BE2C (cell line): ENCODE measurements at regions not wholly inside any gene's neighbourhood (a gene's known extent, or its start where the extent isn't known, plus 50 kb on each side); places are given as distances from the start of the nearest gene placed in this dataset.

Experiments used
- DNase-seq: peaks from one replicate; pipeline ENCODE4 v3.0.0-alpha.2; 2020
- H3K27me3 ChIP-seq: fragments of 250-450 bp; sonication (Bioruptor Pico); 2 replicates; pipeline ENCODE4 v1.5.1; 2020; ENCODE audit warnings: mild to moderate bottlenecking
- H3K36me3 ChIP-seq: fragments of 250-450 bp; sonication (Bioruptor Pico); 2 replicates; pipeline ENCODE4 v1.5.1; 2020; ENCODE audit warnings: mild to moderate bottlenecking
- H3K4me1 ChIP-seq: fragments of 250-450 bp; sonication (Bioruptor Pico); 2 replicates; pipeline ENCODE4 v1.5.1; 2020
- H3K4me3 ChIP-seq: 2 replicates; pipeline ENCODE4 v1.5.1; 2011; ENCODE audit warnings: low read depth, low read length
- H3K9me3 ChIP-seq: fragments of 250-450 bp; sonication (Bioruptor Pico); 2 replicates; pipeline ENCODE4 v1.5.1; 2020
- TF ChIP-seq, protein P1 (sequence below): IDR thresholded peaks from 2 replicates; pipeline ENCODE4 v1.5.1; 2012; ENCODE audit warnings: mild to moderate bottlenecking, low read depth, low read length

DNA sequence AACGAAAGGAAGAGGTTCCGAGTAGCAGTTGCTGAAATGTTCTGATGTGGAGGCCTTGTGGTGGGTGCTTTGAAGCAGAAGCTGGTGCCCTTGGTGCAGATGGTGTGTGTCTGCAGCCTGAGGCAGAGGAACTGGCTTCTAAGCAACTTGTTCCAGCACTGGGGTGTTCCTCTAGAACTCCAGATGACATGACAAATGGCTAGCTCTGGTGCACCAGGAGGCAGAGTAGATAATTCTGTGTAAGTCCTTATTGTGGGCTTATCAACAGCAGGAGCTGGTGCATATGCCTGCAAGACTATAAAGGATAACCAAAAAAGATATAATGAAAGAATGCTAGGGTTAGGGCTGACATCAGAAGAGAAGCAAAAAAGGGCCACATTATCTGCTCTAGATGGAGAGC is 76.5 kb downstream of the ARL5B start:
- DNase-seq: no peak
- Histone ChIP-seq H3K4me1 (no peaks in the 10 kb centered on the region), H3K4me3 (no peak overlapping the region), H3K9me3 (no peaks in the 10 kb centered on the region), H3K36me3 (no peaks in the 10 kb centered on the region), H3K27me3 (no peaks in the 10 kb centered on the region)
- TF ChIP-seq, protein P1, sequence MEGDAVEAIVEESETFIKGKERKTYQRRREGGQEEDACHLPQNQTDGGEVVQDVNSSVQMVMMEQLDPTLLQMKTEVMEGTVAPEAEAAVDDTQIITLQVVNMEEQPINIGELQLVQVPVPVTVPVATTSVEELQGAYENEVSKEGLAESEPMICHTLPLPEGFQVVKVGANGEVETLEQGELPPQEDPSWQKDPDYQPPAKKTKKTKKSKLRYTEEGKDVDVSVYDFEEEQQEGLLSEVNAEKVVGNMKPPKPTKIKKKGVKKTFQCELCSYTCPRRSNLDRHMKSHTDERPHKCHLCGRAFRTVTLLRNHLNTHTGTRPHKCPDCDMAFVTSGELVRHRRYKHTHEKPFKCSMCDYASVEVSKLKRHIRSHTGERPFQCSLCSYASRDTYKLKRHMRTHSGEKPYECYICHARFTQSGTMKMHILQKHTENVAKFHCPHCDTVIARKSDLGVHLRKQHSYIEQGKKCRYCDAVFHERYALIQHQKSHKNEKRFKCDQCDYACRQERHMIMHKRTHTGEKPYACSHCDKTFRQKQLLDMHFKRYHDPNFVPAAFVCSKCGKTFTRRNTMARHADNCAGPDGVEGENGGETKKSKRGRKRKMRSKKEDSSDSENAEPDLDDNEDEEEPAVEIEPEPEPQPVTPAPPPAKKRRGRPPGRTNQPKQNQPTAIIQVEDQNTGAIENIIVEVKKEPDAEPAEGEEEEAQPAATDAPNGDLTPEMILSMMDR: no peak

- no peak for DNase-seq
- no peaks in the 10 kb centered on the region for H3K36me3 ChIP-seq
- TF ChIP-seq, protein P1: no peak
- no peak overlapping the region for H3K4me3 ChIP-seq
- H3K9me3 ChIP-seq: no peaks in the 10 kb centered on the region
- H3K4me1 ChIP-seq: no peaks in the 10 kb centered on the region
- H3K27me3 ChIP-seq: no peaks in the 10 kb centered on the region
These were observed 78.0 kb downstream of the ARL5B start for GRCh38 chr10:18737236-18737635.

DNA sequence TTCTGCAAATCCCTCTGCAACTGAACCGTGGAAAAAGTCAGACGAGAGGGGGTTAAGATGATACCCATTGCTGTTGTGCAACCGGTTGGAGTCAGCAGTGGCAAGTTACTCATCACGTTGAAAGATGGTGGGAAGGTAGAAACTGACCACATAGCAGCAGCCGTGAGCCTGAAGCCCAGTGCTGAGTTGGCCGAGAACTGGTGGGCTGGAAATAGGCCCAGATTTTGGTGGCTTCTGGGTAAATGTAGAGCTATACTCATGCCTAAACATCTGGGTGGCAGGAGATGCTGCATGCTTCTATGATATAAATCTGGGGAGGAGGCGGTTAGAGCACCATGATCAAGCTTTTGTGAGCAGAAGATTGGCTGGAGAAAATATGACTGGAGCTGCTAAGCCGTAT is 78.6 kb downstream of the ARL5B start:
- no peak overlapping the region for H3K4me3 ChIP-seq

DNA sequence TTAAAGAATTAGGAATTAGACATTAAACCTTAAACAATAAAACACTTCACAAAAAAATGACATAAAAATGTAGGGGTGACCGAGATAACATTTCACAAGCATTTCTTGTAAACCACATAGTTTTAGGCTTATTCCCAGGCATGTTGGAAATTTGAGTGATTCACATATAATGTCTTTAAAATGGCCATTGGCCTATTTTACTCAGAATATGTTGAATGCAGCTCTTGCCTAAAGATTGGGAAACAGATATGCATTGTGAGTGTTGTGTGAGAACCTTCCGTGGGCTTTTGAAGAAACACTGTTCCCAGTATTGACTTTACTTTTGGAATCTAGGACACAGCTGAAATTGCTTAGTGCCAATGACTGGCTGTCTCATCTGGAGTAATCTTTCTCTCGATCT is 79.6 kb downstream of the ARL5B start:
- no peaks in the 10 kb centered on the region for H3K36me3 ChIP-seq
- H3K9me3 ChIP-seq: no peaks in the 10 kb centered on the region
- DNase-seq: no peak
- TF ChIP-seq, protein P1: no peak
- no peaks in the 10 kb centered on the region for H3K4me1 ChIP-seq
- no peaks in the 10 kb centered on the region for H3K27me3 ChIP-seq
- no peak overlapping the region for H3K4me3 ChIP-seq

More for the DNA sequence above, 78.6 kb downstream of the ARL5B start:
- no peaks in the 10 kb centered on the region for H3K36me3 ChIP-seq
- no peaks in the 10 kb centered on the region for H3K27me3 ChIP-seq
- TF ChIP-seq, protein P1: no peak
- no peaks in the 10 kb centered on the region for H3K9me3 ChIP-seq
- no peak for DNase-seq
- H3K4me1 ChIP-seq: no peaks in the 10 kb centered on the region

GRCh38 chr10:18743926-18744325 is 84.7 kb downstream of the ARL5B start:
- no peaks in the 10 kb centered on the region for H3K9me3 ChIP-seq
- no peaks in the 10 kb centered on the region for H3K27me3 ChIP-seq
- H3K36me3 ChIP-seq: no peaks in the 10 kb centered on the region
- no peak overlapping the region for H3K4me3 ChIP-seq
- DNase-seq: no peak
- TF ChIP-seq, protein P1: no peak
- no peaks in the 10 kb centered on the region for H3K4me1 ChIP-seq

DNA sequence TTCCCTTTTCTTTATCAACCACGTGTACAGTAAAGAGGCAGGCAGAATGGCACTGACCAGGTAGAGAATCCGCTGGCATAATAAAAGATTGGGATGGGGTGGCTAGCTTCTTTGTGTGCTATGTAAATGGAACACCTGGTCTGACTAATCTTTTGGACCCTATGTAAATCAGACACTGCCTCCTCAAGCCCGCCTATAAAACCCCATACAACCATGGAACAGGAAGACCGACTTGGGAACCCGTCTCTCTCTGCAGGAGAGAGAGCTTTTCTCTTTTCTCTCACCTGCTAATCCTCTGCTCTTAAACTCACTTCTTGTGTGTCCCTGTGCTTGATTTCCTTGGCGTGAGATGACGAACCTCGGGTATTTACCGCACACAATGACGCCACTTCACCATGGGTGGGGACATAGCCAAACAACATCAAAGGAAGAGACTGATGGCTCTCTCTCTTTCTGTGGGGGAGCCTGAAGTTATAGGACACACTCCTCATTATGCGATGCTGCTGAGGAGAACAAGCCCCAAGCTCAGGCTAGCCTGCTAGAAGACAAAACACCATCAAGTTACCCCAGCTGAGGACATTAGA is 94.2 kb downstream of the ARL5B start:
- no peak for DNase-seq
- no peaks in the 10 kb centered on the region for H3K27me3 ChIP-seq
- H3K36me3 ChIP-seq: no peaks in the 10 kb centered on the region
- TF ChIP-seq, protein P1: no peak
- H3K4me3 ChIP-seq: no peak overlapping the region
- H3K9me3 ChIP-seq: no peaks in the 10 kb centered on the region
- H3K4me1 ChIP-seq: no peaks in the 10 kb centered on the region
